ENCODE measurements at regions not wholly inside any gene's neighbourhood (a gene's known extent, or its start where the extent isn't known, plus 50 kb on each side); places are given as distances from the start of the nearest gene placed in this dataset.

- TF ChIP-seq NFIC (IDR thresholded peaks at IDR 0.05), result no peak
- TF ChIP-seq RAD21 (IDR thresholded peaks at IDR 0.05; ENCODE audit: low read depth), result no peak
- TF ChIP-seq TAF1 (IDR thresholded peaks at IDR 0.05; ENCODE audit: low read depth), result no peak
- TF ChIP-seq EGR1 (IDR thresholded peaks at IDR 0.05), result no peak
- no peak for TF ChIP-seq YY1 (IDR thresholded peaks at IDR 0.05; ENCODE audit: low read depth)
- TF ChIP-seq EP300 (IDR thresholded peaks at IDR 0.05; ENCODE audit: borderline replicate concordance), result no peak
- TF ChIP-seq MAX (IDR thresholded peaks at IDR 0.05), result no peak
- TF ChIP-seq USF1 (IDR thresholded peaks at IDR 0.05), result no peak
- TF ChIP-seq CREB1 (IDR thresholded peaks at IDR 0.05; ENCODE audit: low read depth), result no peak
Measured at GRCh38 chr17:10993126-10993525, 155.2 kb upstream of the PIRT start.
